Fibroblast of mammary gland (primary cell): ENCODE measurements at regions not wholly inside any gene's neighbourhood (a gene's known extent, or its start where the extent isn't known, plus 50 kb on each side); places are given as distances from the start of the nearest gene placed in this dataset.

Source experiments
- DNase-seq: peaks from one replicate; pipeline ENCODE4 v3.0.0-alpha.2; 2010; ENCODE audit warnings: low read depth
- H3K4me3 ChIP-seq: 2 replicates; pipeline ENCODE4 v1.5.1; 2011; ENCODE audit warnings: low read depth, mild to moderate bottlenecking, low read length, moderate library complexity; ENCODE audit not compliant: control insufficient read depth
- CTCF ChIP-seq: conservative IDR thresholded peaks from 2 replicates; pipeline ENCODE4 v1.5.1; 2011; ENCODE audit warnings: low read depth, low read length, inconsistent platforms; ENCODE audit not compliant: control insufficient read depth, insufficient read depth

GRCh38 chr1:188489336-188490112 is 1660.8 kb downstream of the PLA2G4A start:
- H3K4me3 ChIP-seq: no peak overlapping the region
- no peak for TF ChIP-seq CTCF
- no peak for DNase-seq

- no peak for TF ChIP-seq CTCF
- no peak for DNase-seq
- H3K4me3 ChIP-seq: no peak overlapping the region
Measured at GRCh38 chr1:188496506-188496905, 1667.8 kb downstream of the PLA2G4A start.

GRCh38 chr1:188497020-188497419 is 1668.3 kb downstream of the PLA2G4A start:
- no peak for DNase-seq
- no peak overlapping the region for H3K4me3 ChIP-seq
- TF ChIP-seq CTCF: no peak

GRCh38 chr1:188499690-188500089 is 1670.9 kb downstream of the PLA2G4A start:
- TF ChIP-seq CTCF: no peak
- no peak for DNase-seq
- H3K4me3 ChIP-seq: no peak overlapping the region

GRCh38 chr1:188514917-188515316 is 1686.2 kb downstream of the PLA2G4A start:
- H3K4me3 ChIP-seq: no peak overlapping the region
- no peak for DNase-seq
- TF ChIP-seq CTCF: no peak

- no peak for TF ChIP-seq CTCF
- H3K4me3 ChIP-seq: no peak overlapping the region
- DNase-seq: no peak
Measured at GRCh38 chr1:188517139-188517538, 1688.4 kb downstream of the PLA2G4A start.
